ENCODE measurements at regions not wholly inside any gene's neighbourhood (a gene's known extent, or its start where the extent isn't known, plus 50 kb on each side); places are given as distances from the start of the nearest gene placed in this dataset.

GRCh38 chr2:83069724-83070123, 1389.4 kb downstream of the SUCLG1 start:
- no peaks in the 10 kb centered on the region for H3K27me3 ChIP-seq
- H3K9me3 ChIP-seq = no peaks in the 10 kb centered on the region
- DNase-seq (ENCODE audit: low spot score in 2 of 2) = no peak
- H3K27ac ChIP-seq = no peak overlapping the region
- TF ChIP-seq CTCF (IDR thresholded peaks at IDR 0.05) (no peak), POLR2AphosphoS5 (IDR thresholded peaks at IDR 0.05) (no peak), POLR2A (IDR thresholded peaks at IDR 0.05) (no peak)
- intact Hi-C loops (cut with DNase I; ENCODE audit: low total_unique reads) = no loop called here
- no peak overlapping the region for H3K4me3 ChIP-seq
- H3K4me1 ChIP-seq = no peaks in the 10 kb centered on the region
- no peaks in the 10 kb centered on the region for H3K36me3 ChIP-seq

GRCh38 chr2:83068714-83069113, 1390.4 kb downstream of the SUCLG1 start:
- TF ChIP-seq CTCF (IDR thresholded peaks at IDR 0.05) (no peak), POLR2AphosphoS5 (IDR thresholded peaks at IDR 0.05) (no peak), POLR2A (IDR thresholded peaks at IDR 0.05) (no peak)
- Histone ChIP-seq H3K27me3 (no peaks in the 10 kb centered on the region), H3K9me3 (no peaks in the 10 kb centered on the region), H3K4me3 (no peak overlapping the region), H3K36me3 (no peaks in the 10 kb centered on the region), H3K4me1 (no peaks in the 10 kb centered on the region), H3K27ac (no peak overlapping the region)
- intact Hi-C loops (cut with DNase I; ENCODE audit: low total_unique reads) = no loop called here
- no peak for DNase-seq (ENCODE audit: low spot score in 2 of 2)

GRCh38 chr2:83067947-83068346, 1391.1 kb downstream of the SUCLG1 start:
- intact Hi-C loops (cut with DNase I; ENCODE audit: low total_unique reads) = no loop called here
- H3K27ac ChIP-seq = no peak overlapping the region
- H3K9me3 ChIP-seq = no peaks in the 10 kb centered on the region
- no peaks in the 10 kb centered on the region for H3K4me1 ChIP-seq
- no peaks in the 10 kb centered on the region for H3K27me3 ChIP-seq
- TF ChIP-seq POLR2A (IDR thresholded peaks at IDR 0.05) (no peak), CTCF (IDR thresholded peaks at IDR 0.05) (no peak)
- DNase-seq (ENCODE audit: low spot score in 2 of 2) = no peak
- no peak overlapping the region for H3K4me3 ChIP-seq
- H3K36me3 ChIP-seq = no peaks in the 10 kb centered on the region

GRCh38 chr2:83063933-83064332, 1395.1 kb downstream of the SUCLG1 start:
- Histone ChIP-seq H3K27me3 (no peaks in the 10 kb centered on the region), H3K27ac (no peak overlapping the region), H3K36me3 (no peaks in the 10 kb centered on the region), H3K4me1 (no peaks in the 10 kb centered on the region), H3K9me3 (no peaks in the 10 kb centered on the region), H3K4me3 (no peak overlapping the region)
- TF ChIP-seq POLR2A (IDR thresholded peaks at IDR 0.05) = no peak
- TF ChIP-seq POLR2AphosphoS5 (IDR thresholded peaks at IDR 0.05) = no peak
- no peak for TF ChIP-seq CTCF (IDR thresholded peaks at IDR 0.05)
- no peak for DNase-seq (ENCODE audit: low spot score in 2 of 2)
- intact Hi-C loops (cut with DNase I; ENCODE audit: low total_unique reads) = no loop called here

- Histone ChIP-seq H3K9me3 (peaks cover 0 to 4% of the 10 kb centered on the region in 2 donors), H3K27me3 (no peaks in the 10 kb centered on the region), H3K4me1 (no peaks in the 10 kb centered on the region), H3K27ac (no peak overlapping the region), H3K4me3 (no peak overlapping the region), H3K36me3 (no peaks in the 10 kb centered on the region)
- TF ChIP-seq CTCF (IDR thresholded peaks at IDR 0.05) = no peak
- TF ChIP-seq POLR2AphosphoS5 (IDR thresholded peaks at IDR 0.05) = no peak
- no peak for DNase-seq (ENCODE audit: low spot score in 2 of 2)
- intact Hi-C loops (cut with DNase I; ENCODE audit: low total_unique reads) = no loop called here
Measured at GRCh38 chr2:83063511-83063910, 1395.6 kb downstream of the SUCLG1 start.

Data from breast epithelium (tissue), 4 donors.